Loucy (cell line): ENCODE measurements at regions not wholly inside any gene's neighbourhood (a gene's known extent, or its start where the extent isn't known, plus 50 kb on each side); places are given as distances from the start of the nearest gene placed in this dataset.

Experiments used
- H2AFZ ChIP-seq: fragments of 200-600 bp; sonication (generic); 2 replicates; pipeline ENCODE4 v1.6.0; 2016; ENCODE audit warnings: antibody characterized with exemption, mild to moderate bottlenecking, low read length, moderate library complexity
- H3F3A ChIP-seq: fragments of 200-600 bp; 2 replicates; pipeline ENCODE4 v1.6.0; 2016; ENCODE audit warnings: antibody characterized with exemption, low read depth, mild to moderate bottlenecking
- H3K27me3 ChIP-seq: fragments of 200-600 bp; sonication (generic); 2 replicates; pipeline ENCODE4 v1.6.1; 2014; ENCODE audit warnings: low read length, mild to moderate bottlenecking; ENCODE audit not compliant: insufficient read depth, poor library complexity, severe bottlenecking
- H3K36me3 ChIP-seq: fragments of 200-600 bp; sonication (generic); 2 replicates; pipeline ENCODE4 v1.6.1; 2016; ENCODE audit warnings: low read length; ENCODE audit not compliant: insufficient read depth
- H3K4me1 ChIP-seq: fragments of 200-600 bp; sonication (generic); 2 replicates; pipeline ENCODE4 v1.5.1; 2014; ENCODE audit warnings: low read length, mild to moderate bottlenecking; ENCODE audit not compliant: insufficient read depth, poor library complexity, severe bottlenecking
- H3K4me2 ChIP-seq: fragments of 200-600 bp; sonication (generic); 2 replicates; pipeline ENCODE4 v1.6.0; 2014; ENCODE audit warnings: antibody characterized with exemption, low read length, low read depth, mild to moderate bottlenecking; ENCODE audit not compliant: poor library complexity, severe bottlenecking
- H3K4me3 ChIP-seq: fragments of 200-600 bp; sonication (generic); 2 replicates; pipeline ENCODE4 v1.5.1; 2014; ENCODE audit warnings: low read length, mild to moderate bottlenecking, mixed read lengths; ENCODE audit not compliant: poor library complexity, severe bottlenecking
- H3K79me2 ChIP-seq: fragments of 200-600 bp; sonication (generic); 2 replicates; pipeline ENCODE4 v1.6.1; 2014; ENCODE audit warnings: low read length; ENCODE audit not compliant: insufficient read depth
- H3K9ac ChIP-seq: fragments of 200-600 bp; sonication (generic); 2 replicates; pipeline ENCODE4 v1.6.0; 2014; ENCODE audit warnings: mild to moderate bottlenecking, low read depth, low read length, moderate library complexity; ENCODE audit not compliant: poor library complexity, severe bottlenecking
- H3K9me2 ChIP-seq: fragments of 200-600 bp; sonication (generic); replicated peaks from 2 replicates; pipeline ENCODE4 v1.6.1; 2016; ENCODE audit warnings: low read depth, low read length, mixed read lengths
- H3K9me3 ChIP-seq: fragments of 200-600 bp; sonication (generic); 2 replicates; pipeline ENCODE4 v1.6.1; 2014; ENCODE audit warnings: mild to moderate bottlenecking, antibody characterized with exemption, low read length, low read depth; ENCODE audit not compliant: insufficient read depth
- H4K20me1 ChIP-seq: fragments of 200-600 bp; sonication (generic); 2 replicates; pipeline ENCODE4 v1.6.0; 2014; ENCODE audit warnings: antibody characterized with exemption, low read length, mild to moderate bottlenecking; ENCODE audit not compliant: insufficient read depth, poor library complexity, severe bottlenecking
- CTCF ChIP-seq: fragments of 200-600 bp; sonication (generic); conservative IDR thresholded peaks from 2 replicates; pipeline ENCODE4 v1.5.1; 2014; ENCODE audit warnings: mild to moderate bottlenecking, antibody characterized with exemption, low read length
- EZH2phosphoT487 ChIP-seq: fragments of 200-600 bp; IDR thresholded peaks from 2 replicates; pipeline ENCODE4 v1.6.1; 2018; ENCODE audit warnings: antibody characterized with exemption, mild to moderate bottlenecking, moderate library complexity, borderline replicate concordance

GRCh38 chr1:172917972-172918371, 132.8 kb downstream of the TNFSF18 start:
- Histone ChIP-seq H3K4me2 (no peak overlapping the region), H3K4me1 (peaks cover 6% of the 10 kb centered on the region)
- TF ChIP-seq EZH2phosphoT487 (no peak), CTCF (no peak)

GRCh38 chr1:172918478-172918877, 132.3 kb downstream of the TNFSF18 start:
- no peak for TF ChIP-seq EZH2phosphoT487
- TF ChIP-seq CTCF = no peak
- Histone ChIP-seq H3K9ac (no peak overlapping the region), H3K4me2 (no peak overlapping the region), H4K20me1 (no peaks in the 10 kb centered on the region), H3K9me3 (peaks cover 2% of the 10 kb centered on the region; the same call in 1 of the 2 replicates), H2AFZ (no peak overlapping the region), H3K4me1 (peaks cover 6% of the 10 kb centered on the region), H3F3A (no peaks in the 10 kb centered on the region), H3K4me3 (no peak overlapping the region), H3K27me3 (no peaks in the 10 kb centered on the region), H3K9me2 (no peaks in the 10 kb centered on the region), H3K36me3 (no peaks in the 10 kb centered on the region), H3K79me2 (no peaks in the 10 kb centered on the region)

More at GRCh38 chr1:172917972-172918371, 132.8 kb downstream of the TNFSF18 start:
- H4K20me1 ChIP-seq = no peaks in the 10 kb centered on the region
- no peaks in the 10 kb centered on the region for H3F3A ChIP-seq
- no peaks in the 10 kb centered on the region for H3K9me2 ChIP-seq
- H3K9me3 ChIP-seq = peaks cover 7% of the 10 kb centered on the region
- no peak overlapping the region for H2AFZ ChIP-seq
- no peaks in the 10 kb centered on the region for H3K27me3 ChIP-seq
- no peak overlapping the region for H3K4me3 ChIP-seq
- no peaks in the 10 kb centered on the region for H3K79me2 ChIP-seq
- no peaks in the 10 kb centered on the region for H3K36me3 ChIP-seq
- H3K9ac ChIP-seq = no peak overlapping the region

GRCh38 chr1:172926070-172926469, 124.7 kb downstream of the TNFSF18 start:
- Histone ChIP-seq H3K9me2 (no peaks in the 10 kb centered on the region), H3K9ac (no peak overlapping the region), H3F3A (no peaks in the 10 kb centered on the region), H3K4me1 (peaks cover 10% of the 10 kb centered on the region), H3K4me2 (no peak overlapping the region), H3K79me2 (no peaks in the 10 kb centered on the region), H4K20me1 (no peaks in the 10 kb centered on the region), H3K36me3 (no peaks in the 10 kb centered on the region), H3K27me3 (no peaks in the 10 kb centered on the region), H3K9me3 (no peaks in the 10 kb centered on the region), H2AFZ (no peak overlapping the region), H3K4me3 (no peak overlapping the region)
- TF ChIP-seq EZH2phosphoT487 (no peak), CTCF (no peak)
